Hematopoietic multipotent progenitor cell treated with erythropoietin and hydrocortisone succinate and interleukin-3 and kit ligand, for 15 days (in vitro differentiated cells): ENCODE measurements at regions not wholly inside any gene's neighbourhood (a gene's known extent, or its start where the extent isn't known, plus 50 kb on each side); places are given as distances from the start of the nearest gene placed in this dataset.

Experiments
- DNase-seq: peaks from one replicate; pipeline ENCODE4 v3.0.0-alpha.2; 2015; ENCODE audit warnings: low spot score

GRCh38 chr4:15231265-15232091 is 196.4 kb upstream of the C1QTNF7 start:
- peak; percentile 63 for DNase-seq

- no peak for DNase-seq
These were observed 195.2 kb upstream of the C1QTNF7 start for GRCh38 chr4:15232366-15233263.

DNA sequence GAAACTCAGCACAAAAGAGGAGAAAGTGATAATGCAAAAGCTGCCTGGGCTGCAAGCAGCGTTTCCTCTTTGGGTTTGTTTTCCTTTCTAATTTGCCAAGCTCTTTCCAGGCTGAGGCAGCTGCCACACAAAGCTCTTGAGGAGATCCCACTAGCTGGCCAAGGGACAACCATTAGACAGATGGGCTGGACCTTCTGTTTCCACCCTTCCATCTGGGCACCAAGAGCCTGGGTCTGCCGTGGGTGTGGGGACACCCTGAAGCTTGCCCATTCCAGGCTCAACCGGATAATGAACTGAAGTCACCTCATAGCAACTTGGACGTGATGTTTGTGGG is 194.6 kb upstream of the C1QTNF7 start:
- DNase-seq: no peak

DNA sequence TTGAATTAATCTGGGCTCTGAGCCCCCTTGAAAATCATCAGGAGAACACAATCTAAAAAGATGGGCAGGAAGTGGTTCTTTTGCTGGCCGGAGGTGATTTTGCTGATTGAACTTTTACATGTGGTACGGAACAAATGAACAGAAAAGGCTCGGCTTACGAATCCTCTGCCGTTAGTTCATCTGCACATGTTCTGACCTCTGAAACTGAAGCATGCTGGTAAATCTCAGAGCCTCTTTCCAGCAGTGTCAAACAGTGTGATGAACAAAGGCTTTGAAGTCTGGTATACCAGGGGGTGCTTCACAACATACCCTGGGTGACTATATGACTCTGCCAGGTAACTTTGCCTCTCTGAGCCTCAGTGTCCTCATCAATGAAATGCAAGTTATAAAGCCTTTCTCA is 194.2 kb upstream of the C1QTNF7 start:
- DNase-seq: no peak

- DNase-seq: no peak
These were observed 193.5 kb upstream of the C1QTNF7 start for GRCh38 chr4:15234116-15234855.

DNA sequence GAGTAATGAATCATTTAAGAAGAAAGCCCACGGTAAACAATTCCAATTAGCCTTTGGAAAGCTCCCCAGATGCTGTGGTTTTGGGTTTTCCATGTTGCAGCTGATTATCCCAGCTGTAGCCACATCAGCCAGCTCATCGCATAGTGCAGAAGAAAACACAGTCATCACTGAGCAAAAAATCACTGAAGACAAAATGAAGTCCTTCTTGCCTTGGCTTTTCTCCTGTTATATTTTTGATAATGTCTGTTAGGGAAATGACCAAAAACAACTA is 193.0 kb upstream of the C1QTNF7 start:
- DNase-seq: no peak

GRCh38 chr4:15235135-15235534 is 192.7 kb upstream of the C1QTNF7 start:
- DNase-seq: no peak

- DNase-seq: no peak
These were observed 190.1 kb upstream of the C1QTNF7 start for GRCh38 chr4:15237648-15238230.

GRCh38 chr4:15238720-15239119 is 189.1 kb upstream of the C1QTNF7 start:
- DNase-seq: no peak

- DNase-seq: no peak
These were observed 188.0 kb upstream of the C1QTNF7 start for GRCh38 chr4:15239866-15240265.

- DNase-seq: no peak
These were observed 187.1 kb upstream of the C1QTNF7 start for GRCh38 chr4:15240764-15241163.

GRCh38 chr4:15242021-15242420 is 185.8 kb upstream of the C1QTNF7 start:
- no peak for DNase-seq

- no peak for DNase-seq
These were observed 183.5 kb upstream of the C1QTNF7 start for GRCh38 chr4:15244354-15244753.

DNA sequence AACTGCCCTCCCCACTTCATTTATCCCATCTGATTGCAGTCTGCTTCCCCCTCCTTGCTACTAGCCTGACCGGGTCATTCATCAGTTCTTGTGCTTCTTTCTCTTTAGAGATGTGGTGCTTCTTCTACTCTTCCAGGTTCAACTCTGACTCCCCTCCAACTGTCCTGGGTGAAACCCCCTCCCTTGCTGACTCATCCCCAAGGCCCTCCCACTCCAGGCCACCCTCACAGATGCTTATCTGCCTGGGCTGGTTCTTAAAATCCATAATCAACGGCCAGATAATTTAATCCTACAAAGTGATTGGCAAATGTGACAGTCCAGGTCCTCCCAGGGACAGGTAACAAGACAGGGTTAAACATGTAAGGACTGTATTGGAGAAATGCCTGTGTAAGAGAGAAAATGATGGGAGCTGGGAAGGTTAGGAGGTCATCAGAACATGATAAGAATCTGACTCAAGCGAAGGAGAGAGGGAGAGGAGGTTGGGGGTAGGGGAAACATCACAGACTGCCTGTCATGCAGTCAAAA is 182.8 kb upstream of the C1QTNF7 start:
- no peak for DNase-seq

DNA sequence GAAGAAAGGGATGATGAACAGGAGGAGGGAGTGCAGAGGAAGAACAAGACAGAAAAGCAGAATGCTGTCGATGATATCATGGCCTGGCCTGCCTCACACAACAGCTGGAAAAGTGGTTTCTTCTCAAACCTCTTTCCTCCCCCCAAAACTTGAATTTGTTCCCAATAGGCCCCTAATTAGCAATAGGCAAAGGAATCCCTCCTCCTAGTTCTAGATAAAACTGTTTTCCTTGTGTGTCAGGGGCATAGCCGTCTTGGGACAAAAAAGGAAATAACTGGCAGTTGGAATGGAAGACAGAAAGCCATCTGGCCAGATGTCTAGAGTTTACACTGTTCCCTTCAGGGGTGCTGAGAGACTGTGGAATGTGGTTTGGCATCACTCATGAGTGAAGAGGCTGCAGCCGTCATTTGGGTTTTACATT is 177.8 kb upstream of the C1QTNF7 start:
- no peak for DNase-seq

- no peak for DNase-seq
These were observed 174.5 kb upstream of the C1QTNF7 start for GRCh38 chr4:15253349-15253748.

DNA sequence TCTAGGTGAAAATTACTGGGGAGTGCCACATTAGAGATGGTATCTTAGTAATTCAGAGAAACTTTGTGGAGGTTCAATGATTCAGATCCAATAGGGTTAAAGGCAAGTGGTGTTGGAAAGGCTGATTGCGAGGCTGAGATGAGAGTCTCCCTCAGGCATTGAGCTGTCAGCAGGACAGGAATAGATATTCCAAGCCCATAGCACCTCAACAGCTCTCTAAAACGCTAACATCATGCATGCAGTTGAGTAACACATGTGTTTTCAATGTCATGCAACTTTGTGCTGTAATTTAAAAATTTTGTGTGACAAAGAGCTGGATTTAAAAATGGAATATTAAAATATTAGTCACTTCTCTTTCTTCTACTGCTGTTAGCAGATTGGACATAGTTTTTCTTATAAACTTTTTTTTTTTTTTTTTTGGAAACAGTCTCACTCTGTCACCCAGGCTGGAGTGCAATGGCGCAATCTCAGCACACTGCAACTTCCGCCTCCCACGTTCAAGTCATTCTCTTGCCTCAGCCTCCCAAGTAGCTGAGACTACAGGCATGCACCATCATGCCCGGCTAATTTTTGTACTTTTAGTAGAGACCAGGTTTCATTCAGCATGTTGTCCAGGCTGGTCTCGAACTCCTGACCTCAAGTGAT is 173.5 kb upstream of the C1QTNF7 start:
- DNase-seq: no peak

DNA sequence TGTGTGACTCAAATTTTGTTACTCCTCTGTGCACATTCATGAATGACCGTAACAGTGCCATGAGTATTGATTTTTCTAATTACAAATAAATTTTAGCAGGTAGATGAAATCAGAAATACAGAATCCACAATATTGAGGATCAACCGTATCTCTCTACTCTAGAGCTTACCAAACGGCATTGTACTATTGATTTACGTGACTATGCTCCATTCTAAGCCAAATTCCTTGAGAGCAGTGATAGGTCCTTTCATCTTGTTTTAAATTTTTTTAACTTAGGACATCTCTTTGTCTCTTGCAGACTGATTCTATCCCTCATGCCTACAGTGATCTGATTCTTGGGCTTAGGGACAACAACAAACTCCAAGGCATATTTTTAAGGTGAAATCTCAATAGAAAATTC is 172.3 kb upstream of the C1QTNF7 start:
- DNase-seq: no peak

DNA sequence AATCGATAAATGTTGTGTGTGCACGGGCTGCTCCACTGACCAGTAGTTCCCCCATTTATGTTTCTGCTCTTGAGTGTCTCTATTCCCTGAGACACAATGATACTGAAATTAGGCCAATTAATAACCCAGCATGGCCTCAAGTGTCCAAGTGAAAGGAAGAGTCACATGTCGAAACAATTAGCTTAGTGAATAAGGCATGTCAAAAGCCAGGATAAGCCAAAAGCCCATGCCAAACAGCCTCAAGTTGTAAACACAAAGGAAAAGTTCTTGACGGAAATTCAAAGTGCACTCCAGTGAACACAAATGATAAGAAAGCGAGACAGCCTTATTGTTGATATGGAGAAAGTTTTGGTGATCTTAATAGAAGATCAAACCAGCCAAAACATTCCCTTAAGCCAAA is 167.1 kb upstream of the C1QTNF7 start:
- DNase-seq: no peak

GRCh38 chr4:15262396-15262795 is 165.4 kb upstream of the C1QTNF7 start:
- no peak for DNase-seq

- no peak for DNase-seq
These were observed 157.6 kb upstream of the C1QTNF7 start for GRCh38 chr4:15270201-15270600.

- no peak for DNase-seq
These were observed 141.8 kb upstream of the C1QTNF7 start for GRCh38 chr4:15286041-15286440.
